GM19025 (cell line): ENCODE measurements at regions not wholly inside any gene's neighbourhood (a gene's known extent, or its start where the extent isn't known, plus 50 kb on each side); places are given as distances from the start of the nearest gene placed in this dataset.
"Not testable (repeated sequence)": the region's sequence is repeated elsewhere in the genome, so short reads cannot be mapped to it uniquely, and the experiment has no call there.

Experiments
- ATAC-seq: cut with Tn5 transposase; IDR thresholded peaks from one replicate; pipeline ENCODE4 v1.9.1; 2021; ENCODE audit warnings: mild to moderate bottlenecking, low read depth, moderate library complexity; ENCODE audit not compliant: unreplicated experiment

DNA sequence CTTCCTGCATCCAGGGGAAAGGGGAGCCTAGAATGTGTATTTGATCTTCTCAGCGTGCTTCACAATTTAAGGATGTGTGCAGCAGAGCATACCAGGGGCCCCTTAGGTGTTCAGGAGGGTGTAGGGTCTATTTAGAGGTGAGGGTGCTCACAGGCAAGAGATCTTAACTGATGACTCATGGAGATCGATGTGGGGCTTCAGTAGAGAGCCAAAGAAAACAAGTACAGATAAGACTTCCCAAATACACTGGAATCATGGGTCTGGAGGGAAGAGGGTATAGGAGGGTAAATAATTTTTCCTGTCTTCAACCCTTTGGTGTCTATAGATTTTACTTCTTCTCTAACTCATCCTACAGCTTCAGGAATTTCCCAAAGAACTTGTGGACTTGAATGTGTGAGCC, 170.2 kb upstream of the LRRC3B start:
- ATAC-seq = no peak

DNA sequence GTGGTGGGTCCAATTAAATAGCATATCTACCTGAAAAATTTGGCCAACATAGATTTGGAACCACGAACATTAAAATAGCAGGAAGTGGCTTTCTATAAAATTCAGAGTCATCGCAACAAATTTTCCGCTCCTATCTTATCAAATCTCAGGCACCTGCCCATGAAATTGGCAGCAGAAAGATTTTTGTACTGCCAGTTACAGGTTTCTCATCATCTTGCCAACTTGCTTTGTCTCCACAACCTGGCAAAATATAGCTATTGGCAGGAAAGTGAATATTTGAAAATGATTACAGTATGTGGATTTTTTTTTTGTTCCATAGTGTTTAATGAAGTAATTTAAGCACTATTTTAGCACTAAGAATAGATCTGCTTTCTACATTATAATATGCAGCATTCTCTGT, 161.6 kb upstream of the LRRC3B start:
- ATAC-seq = no peak

GRCh38 chr3:26472345-26472744, 150.2 kb upstream of the LRRC3B start:
- ATAC-seq = no peak

- no peak for ATAC-seq
Measured at GRCh38 chr3:26474706-26475105, 147.9 kb upstream of the LRRC3B start.

- ATAC-seq = no peak
Measured at GRCh38 chr3:26480377-26480776, 142.2 kb upstream of the LRRC3B start.

DNA sequence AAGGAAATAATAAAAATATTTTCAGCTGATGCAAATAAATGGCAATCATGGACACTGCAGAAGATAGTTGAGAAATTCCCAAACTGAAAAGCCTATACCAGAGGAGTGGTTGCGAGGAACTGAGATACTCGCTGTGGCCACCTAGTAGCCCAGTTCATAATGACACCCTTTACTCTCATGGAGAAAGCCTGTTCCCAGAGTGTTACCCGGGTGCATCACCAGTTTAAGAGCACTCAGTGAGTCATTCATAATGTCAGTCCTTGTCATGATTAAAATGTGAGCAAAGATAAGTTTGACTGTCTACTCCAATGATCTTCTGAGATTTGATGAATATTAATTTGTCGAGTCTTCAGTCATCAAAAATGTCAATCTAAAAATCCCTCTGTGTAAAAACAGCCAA, 138.4 kb upstream of the LRRC3B start:
- ATAC-seq = no peak

GRCh38 chr3:26498271-26498670, 124.3 kb upstream of the LRRC3B start:
- ATAC-seq = no peak

GRCh38 chr3:26505399-26505798, 117.2 kb upstream of the LRRC3B start:
- ATAC-seq = no peak

GRCh38 chr3:26514445-26515029, 108.0 kb upstream of the LRRC3B start:
- ATAC-seq = not testable (repeated sequence)

DNA sequence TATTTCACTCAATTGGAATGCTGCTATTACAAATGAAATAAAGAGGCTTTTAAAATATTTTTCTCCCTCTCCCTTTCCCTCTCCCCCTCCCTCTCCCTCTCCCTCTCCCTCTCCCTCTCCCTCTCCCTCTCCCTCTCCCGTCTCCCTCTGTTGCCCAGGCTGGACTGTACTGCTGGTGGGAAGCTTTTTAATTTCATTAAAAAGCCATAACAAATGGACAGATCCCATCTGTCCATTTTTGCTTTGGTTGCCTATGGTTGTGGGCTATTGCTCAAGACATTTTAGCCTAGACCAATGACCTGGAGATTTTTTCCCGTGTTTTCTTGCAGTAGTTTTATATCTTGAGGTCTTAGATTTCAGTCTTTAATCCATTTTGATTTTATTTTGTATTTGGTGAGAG, 107.2 kb upstream of the LRRC3B start:
- ATAC-seq = no peak

DNA sequence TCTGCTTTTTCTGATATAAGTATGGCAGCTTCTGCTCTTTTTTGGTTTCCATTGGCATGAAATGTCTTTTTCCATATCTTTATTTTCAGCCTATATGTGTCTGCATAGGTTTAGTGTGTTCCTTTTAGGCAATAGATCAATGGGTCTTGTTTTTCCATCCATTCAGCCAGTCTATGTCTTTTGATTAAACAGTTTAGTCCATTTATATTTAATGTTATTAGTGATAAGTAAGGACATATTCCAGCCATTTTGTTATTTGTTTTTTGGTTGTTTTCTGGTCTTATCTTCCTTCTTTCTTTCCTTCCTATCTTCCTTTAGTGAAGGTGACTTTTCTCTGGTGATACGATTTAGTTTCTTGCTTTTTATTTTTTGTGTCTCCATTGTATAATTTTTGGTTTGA, 101.3 kb upstream of the LRRC3B start:
- no peak for ATAC-seq

GRCh38 chr3:26522919-26523318, 99.7 kb upstream of the LRRC3B start:
- no peak for ATAC-seq

- ATAC-seq = no peak
Measured at GRCh38 chr3:26525013-26525412, 97.6 kb upstream of the LRRC3B start.

GRCh38 chr3:26535151-26535550, 87.4 kb upstream of the LRRC3B start:
- ATAC-seq = no peak

GRCh38 chr3:26536955-26537354, 85.6 kb upstream of the LRRC3B start:
- no peak for ATAC-seq

- no peak for ATAC-seq
Measured at GRCh38 chr3:26550413-26550812, 72.2 kb upstream of the LRRC3B start.

- no peak for ATAC-seq
Measured at GRCh38 chr3:26556637-26557036, 65.9 kb upstream of the LRRC3B start.

- no peak for ATAC-seq
Measured at GRCh38 chr3:26558257-26558656, 64.3 kb upstream of the LRRC3B start.

GRCh38 chr3:26559227-26559626, 63.3 kb upstream of the LRRC3B start:
- ATAC-seq = no peak

DNA sequence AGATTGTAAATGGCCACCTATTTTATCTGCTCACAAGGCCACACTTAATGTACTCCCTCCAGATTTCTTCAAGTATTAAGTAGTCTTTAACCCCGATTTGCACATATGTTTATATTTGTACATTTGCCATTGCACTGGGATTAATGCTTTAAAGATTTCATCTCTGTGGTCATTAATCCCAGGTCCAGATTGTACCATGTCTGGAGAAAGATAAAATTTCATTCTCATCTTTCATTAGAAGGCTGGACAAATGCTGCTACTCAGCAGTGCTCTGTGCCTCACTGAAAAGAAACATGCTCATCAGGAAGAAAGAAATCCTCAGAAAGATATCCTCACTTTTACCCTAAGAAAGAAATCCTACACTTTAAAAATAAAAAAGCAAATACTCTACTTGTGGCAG, 62.5 kb upstream of the LRRC3B start:
- no peak for ATAC-seq

- ATAC-seq = no peak
Measured at GRCh38 chr3:26562021-26562768, 60.4 kb upstream of the LRRC3B start.
